GM12864 (cell line): ENCODE measurements at regions not wholly inside any gene's neighbourhood (a gene's known extent, or its start where the extent isn't known, plus 50 kb on each side); places are given as distances from the start of the nearest gene placed in this dataset.

Source experiments
- DNase-seq: peaks from one replicate; pipeline ENCODE4 v3.0.0-alpha.2; 2011; ENCODE audit warnings: low read depth
- H3K4me3 ChIP-seq: 2 replicates; pipeline ENCODE4 v1.5.1; 2011; ENCODE audit warnings: mild to moderate bottlenecking, low read depth, low read length, control low read depth
- CTCF ChIP-seq: IDR thresholded peaks from 2 replicates; pipeline ENCODE4 v1.5.1; 2011; ENCODE audit warnings: low read depth, mild to moderate bottlenecking, moderate library complexity, low read length, control low read depth, inconsistent platforms; ENCODE audit errors: missing control alignments

- TF ChIP-seq CTCF, result no peak
- no peak overlapping the region for H3K4me3 ChIP-seq
- DNase-seq, result no peak
Observed at GRCh38 chr18:77501266-77501665, 251.6 kb downstream of the GALR1 start.

- H3K4me3 ChIP-seq, result no peak overlapping the region
- TF ChIP-seq CTCF, result no peak
- DNase-seq, result no peak
Observed at GRCh38 chr18:77505499-77505898, 255.9 kb downstream of the GALR1 start.

GRCh38 chr18:77512152-77512551 lies 262.5 kb downstream of the GALR1 start:
- no peak for TF ChIP-seq CTCF
- no peak for DNase-seq
- no peak overlapping the region for H3K4me3 ChIP-seq

GRCh38 chr18:77517901-77518300 lies 268.3 kb downstream of the GALR1 start:
- TF ChIP-seq CTCF, result no peak
- no peak for DNase-seq

GRCh38 chr18:77520767-77521166 lies 271.1 kb downstream of the GALR1 start:
- no peak overlapping the region for H3K4me3 ChIP-seq
- TF ChIP-seq CTCF, result no peak
- DNase-seq, result no peak

More at GRCh38 chr18:77517901-77518300, 268.3 kb downstream of the GALR1 start:
- H3K4me3 ChIP-seq, result no peak overlapping the region

- DNase-seq, result peak; percentile 15
- H3K4me3 ChIP-seq, result no peak overlapping the region
- TF ChIP-seq CTCF, result no peak
Observed at GRCh38 chr18:77522051-77522675, 272.5 kb downstream of the GALR1 start.

GRCh38 chr18:77524909-77525308 lies 275.3 kb downstream of the GALR1 start:
- DNase-seq, result no peak
- TF ChIP-seq CTCF, result no peak
- H3K4me3 ChIP-seq, result no peak overlapping the region
